ENCODE measurements at regions not wholly inside any gene's neighbourhood (a gene's known extent, or its start where the extent isn't known, plus 50 kb on each side); places are given as distances from the start of the nearest gene placed in this dataset.
"Not testable (repeated sequence)": the region's sequence is repeated elsewhere in the genome, so short reads cannot be mapped to it uniquely, and the experiment has no call there.

- TF ChIP-seq CTCF, POLR2A, POLR2AphosphoS5 (IDR thresholded peaks at IDR 0.05): not testable (repeated sequence)
These were observed 784.6 kb downstream of the TTLL7 start for GRCh38 chr1:83214317-83214716.
